ENCODE measurements at regions not wholly inside any gene's neighbourhood (a gene's known extent, or its start where the extent isn't known, plus 50 kb on each side); places are given as distances from the start of the nearest gene placed in this dataset.

DNA sequence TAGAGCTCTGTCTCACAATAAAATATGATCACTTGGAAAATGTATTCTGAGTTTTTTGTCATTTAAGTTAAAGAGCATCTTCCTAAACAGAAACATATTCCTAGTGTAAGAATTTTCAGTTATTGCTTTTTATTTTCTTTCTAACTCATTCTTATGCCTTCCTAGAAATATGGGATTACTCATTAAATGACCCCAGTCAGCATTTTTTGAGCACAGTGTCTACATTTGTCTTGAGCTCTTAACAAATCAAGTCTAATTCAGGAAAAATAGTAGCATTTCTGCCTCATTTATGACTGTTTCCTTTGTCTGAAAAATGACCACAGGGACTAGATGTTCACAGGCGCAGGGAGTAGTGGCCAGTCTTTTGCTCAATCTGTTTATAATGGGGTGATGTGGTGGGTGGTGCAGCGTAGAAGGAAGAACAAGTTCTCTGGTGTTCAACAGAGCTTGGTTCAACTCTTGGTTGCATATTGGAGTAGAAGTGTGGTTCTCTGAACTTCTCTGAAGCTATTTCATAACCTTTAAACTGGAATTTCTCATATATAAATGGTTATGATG is 267.1 kb downstream of the CYRIA start:
- no peak overlapping the region for H3K27ac ChIP-seq (ENCODE audit: low read depth in 1 of 2, low read length in 2 of 2)
- intact Hi-C loops (cut with DNase I, micrococcal nuclease): no loop called here
- H3K4me3 ChIP-seq (ENCODE audit: low read length): no peak overlapping the region
- H3K27me3 ChIP-seq (ENCODE audit: control insufficient read depth in 1 of 2, insufficient read depth in 2 of 2, low read length in 2 of 2): no peaks in the 10 kb centered on the region
- Mint-ChIP-seq H3K27me3 (no peaks in the 10 kb centered on the region), H3K4me3 (no peak overlapping the region), H3K36me3 (ENCODE audit: low read depth) (no peaks in the 10 kb centered on the region), H3K27ac (no peak overlapping the region), H3K4me1 (ENCODE audit: low read depth) (no peaks in the 10 kb centered on the region), H3K9me3 (peaks cover 2% of the 10 kb centered on the region)
- no peaks in the 10 kb centered on the region for H3K36me3 ChIP-seq (ENCODE audit: insufficient read depth, low read length)
- CTCF ChIA-PET: interaction anchor here (1.9 kb wide), 1 partner anchor 8 kb away, joined by 5 read pairs; no protein-coding TSS in a partner anchor
- ATAC-seq (ENCODE audit: poor library complexity) (no peak), DNase-seq (no peak)
- POLR2A ChIA-PET: no interaction called here
- no peaks in the 10 kb centered on the region for H3K4me1 ChIP-seq (ENCODE audit: insufficient read depth, low read length)
- TF ChIP-seq, protein P1, sequence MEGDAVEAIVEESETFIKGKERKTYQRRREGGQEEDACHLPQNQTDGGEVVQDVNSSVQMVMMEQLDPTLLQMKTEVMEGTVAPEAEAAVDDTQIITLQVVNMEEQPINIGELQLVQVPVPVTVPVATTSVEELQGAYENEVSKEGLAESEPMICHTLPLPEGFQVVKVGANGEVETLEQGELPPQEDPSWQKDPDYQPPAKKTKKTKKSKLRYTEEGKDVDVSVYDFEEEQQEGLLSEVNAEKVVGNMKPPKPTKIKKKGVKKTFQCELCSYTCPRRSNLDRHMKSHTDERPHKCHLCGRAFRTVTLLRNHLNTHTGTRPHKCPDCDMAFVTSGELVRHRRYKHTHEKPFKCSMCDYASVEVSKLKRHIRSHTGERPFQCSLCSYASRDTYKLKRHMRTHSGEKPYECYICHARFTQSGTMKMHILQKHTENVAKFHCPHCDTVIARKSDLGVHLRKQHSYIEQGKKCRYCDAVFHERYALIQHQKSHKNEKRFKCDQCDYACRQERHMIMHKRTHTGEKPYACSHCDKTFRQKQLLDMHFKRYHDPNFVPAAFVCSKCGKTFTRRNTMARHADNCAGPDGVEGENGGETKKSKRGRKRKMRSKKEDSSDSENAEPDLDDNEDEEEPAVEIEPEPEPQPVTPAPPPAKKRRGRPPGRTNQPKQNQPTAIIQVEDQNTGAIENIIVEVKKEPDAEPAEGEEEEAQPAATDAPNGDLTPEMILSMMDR (IDR thresholded peaks at IDR 0.05): no peak
- peaks cover 0 to 16% of the 10 kb centered on the region in 2 experiments for H3K9me3 ChIP-seq (ENCODE audit: control insufficient read depth in 1 of 2, insufficient read depth in 1 of 2, low read length in 2 of 2)

DNA sequence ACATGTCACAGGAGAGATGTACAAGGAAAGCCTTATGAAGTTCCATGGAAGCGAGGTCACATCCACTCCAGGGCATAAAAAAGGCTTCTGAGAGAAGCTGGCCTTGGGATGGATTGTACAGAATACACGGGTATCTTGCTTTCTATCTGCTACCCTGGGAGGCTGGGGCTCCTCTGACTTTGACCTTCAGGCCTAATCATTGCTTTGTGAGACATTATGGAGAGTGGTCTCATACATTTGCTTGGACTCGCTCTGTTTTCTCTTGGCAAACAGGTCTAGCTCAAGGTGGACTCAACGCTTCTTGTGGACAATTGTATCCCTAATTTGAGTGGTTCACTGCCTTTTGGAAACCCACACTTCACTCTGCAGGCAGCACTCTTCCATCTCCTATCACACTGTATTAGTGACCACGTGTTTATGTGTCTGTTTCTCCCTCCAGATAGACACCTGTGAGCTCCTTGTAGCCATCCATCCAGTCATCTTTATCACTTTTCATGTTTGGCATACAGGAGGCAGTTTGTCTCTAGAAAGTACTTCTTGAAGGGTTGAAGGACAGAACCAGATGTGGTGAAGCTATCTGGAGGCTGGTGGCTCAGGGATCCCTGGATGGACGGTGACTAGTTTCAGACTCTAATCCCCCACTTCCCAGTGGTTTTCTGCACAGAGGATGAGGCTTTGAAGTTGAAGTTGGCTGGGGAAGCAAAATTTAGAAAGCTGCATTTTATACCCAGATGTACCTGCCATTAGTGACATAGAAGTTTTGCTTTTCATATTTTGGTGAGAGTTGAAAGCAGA is 267.8 kb downstream of the CYRIA start:
- POLR2A ChIA-PET: no interaction called here
- TF ChIP-seq, protein P1 (IDR thresholded peaks at IDR 0.05): no peak
- H3K36me3 Mint-ChIP-seq (ENCODE audit: low read depth): no peaks in the 10 kb centered on the region

DNA sequence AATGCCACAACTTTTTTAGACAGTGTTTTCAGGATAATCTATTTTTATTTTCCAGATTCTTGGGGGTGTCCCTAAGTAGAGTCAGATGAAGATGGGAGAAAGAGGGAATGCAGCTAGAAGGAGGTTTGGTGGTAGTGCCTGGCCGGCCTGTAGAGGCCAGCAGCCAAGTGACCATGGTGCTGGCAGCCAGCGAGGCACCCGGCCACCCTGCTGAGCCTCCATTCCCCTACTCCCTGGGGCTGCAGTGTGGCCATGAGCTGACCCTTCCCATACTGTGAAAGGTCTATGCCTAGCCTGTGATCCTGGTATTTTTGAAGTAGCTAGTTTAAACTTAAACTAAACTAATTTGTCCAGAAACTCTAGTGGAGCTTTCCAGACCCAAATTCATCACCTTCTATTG is 268.6 kb downstream of the CYRIA start:
- ATAC-seq (ENCODE audit: poor library complexity) (no peak), DNase-seq (no peak)
- TF ChIP-seq, protein P1 (IDR thresholded peaks at IDR 0.05): no peak
- Mint-ChIP-seq H3K27ac (no peak overlapping the region), H3K4me1 (ENCODE audit: low read depth) (no peaks in the 10 kb centered on the region), H3K4me3 (no peak overlapping the region), H3K9me3 (peaks cover 2% of the 10 kb centered on the region), H3K27me3 (no peaks in the 10 kb centered on the region), H3K36me3 (ENCODE audit: low read depth) (no peaks in the 10 kb centered on the region)
- Histone ChIP-seq H3K9me3 (ENCODE audit: control insufficient read depth in 1 of 2, insufficient read depth in 1 of 2, low read length in 2 of 2) (peaks cover 0 to 24% of the 10 kb centered on the region in 2 experiments), H3K4me1 (ENCODE audit: insufficient read depth, low read length) (no peaks in the 10 kb centered on the region), H3K27me3 (ENCODE audit: control insufficient read depth in 1 of 2, insufficient read depth in 2 of 2, low read length in 2 of 2) (no peaks in the 10 kb centered on the region), H3K27ac (ENCODE audit: low read depth in 1 of 2, low read length in 2 of 2) (no peak overlapping the region), H3K4me3 (ENCODE audit: low read length) (no peak overlapping the region), H3K36me3 (ENCODE audit: insufficient read depth, low read length) (no peaks in the 10 kb centered on the region)
- POLR2A ChIA-PET: no interaction called here
- CTCF ChIA-PET: no interaction called here
- intact Hi-C loops (cut with DNase I, micrococcal nuclease): no loop called here

More for the DNA sequence above, 267.8 kb downstream of the CYRIA start:
- Mint-ChIP-seq H3K9me3 (peaks cover 2% of the 10 kb centered on the region), H3K4me1 (ENCODE audit: low read depth) (no peaks in the 10 kb centered on the region), H3K27me3 (no peaks in the 10 kb centered on the region), H3K27ac (no peak overlapping the region), H3K4me3 (no peak overlapping the region)
- ATAC-seq (ENCODE audit: poor library complexity) (no peak), DNase-seq (no peak)
- H3K4me3 ChIP-seq (ENCODE audit: low read length): no peak overlapping the region
- no peaks in the 10 kb centered on the region for H3K4me1 ChIP-seq (ENCODE audit: insufficient read depth, low read length)
- no peaks in the 10 kb centered on the region for H3K36me3 ChIP-seq (ENCODE audit: insufficient read depth, low read length)
- CTCF ChIA-PET: interaction anchor here (1.9 kb wide), 1 partner anchor 8 kb away, joined by 5 read pairs; no protein-coding TSS in a partner anchor
- no peaks in the 10 kb centered on the region for H3K27me3 ChIP-seq (ENCODE audit: control insufficient read depth in 1 of 2, insufficient read depth in 2 of 2, low read length in 2 of 2)
- no peak overlapping the region for H3K27ac ChIP-seq (ENCODE audit: low read depth in 1 of 2, low read length in 2 of 2)
- H3K9me3 ChIP-seq (ENCODE audit: control insufficient read depth in 1 of 2, insufficient read depth in 1 of 2, low read length in 2 of 2): peaks cover 0 to 20% of the 10 kb centered on the region in 2 experiments
- intact Hi-C loops (cut with DNase I, micrococcal nuclease): no loop called here
